Endothelial cell (in vitro differentiated cells): ENCODE measurements at regions not wholly inside any gene's neighbourhood (a gene's known extent, or its start where the extent isn't known, plus 50 kb on each side); places are given as distances from the start of the nearest gene placed in this dataset.
"Not testable (repeated sequence)": the region's sequence is repeated elsewhere in the genome, so short reads cannot be mapped to it uniquely, and the experiment has no call there.

Experiments
- DNase-seq: peaks from one replicate; pipeline ENCODE4 v3.0.0; 2021; ENCODE audit warnings: low spot score
- H3K27ac Mint-ChIP-seq: one replicate; pipeline ENCODE4 v1.8.0; 2021; ENCODE audit warnings: mixed read lengths, inconsistent platforms; ENCODE audit not compliant: unreplicated experiment
- H3K27me3 Mint-ChIP-seq: one replicate; pipeline ENCODE4 v1.8.0; 2021; ENCODE audit warnings: mild to moderate bottlenecking, moderate library complexity, mixed read lengths, inconsistent platforms; ENCODE audit not compliant: unreplicated experiment
- H3K36me3 Mint-ChIP-seq: one replicate; pipeline ENCODE4 v1.8.0; 2021; ENCODE audit warnings: mild to moderate bottlenecking, low read depth, mixed read lengths, inconsistent platforms; ENCODE audit not compliant: unreplicated experiment
- H3K4me1 Mint-ChIP-seq: one replicate; pipeline ENCODE4 v1.8.0; 2021; ENCODE audit warnings: mild to moderate bottlenecking, mixed read lengths, inconsistent platforms; ENCODE audit not compliant: unreplicated experiment
- H3K4me3 Mint-ChIP-seq: one replicate; pipeline ENCODE4 v1.8.0; 2021; ENCODE audit warnings: mild to moderate bottlenecking, mixed read lengths, inconsistent platforms; ENCODE audit not compliant: unreplicated experiment
- H3K9me3 Mint-ChIP-seq: one replicate; pipeline ENCODE4 v1.8.0; 2021; ENCODE audit warnings: mixed read lengths, inconsistent platforms; ENCODE audit not compliant: unreplicated experiment
- CTCF ChIP-seq: fragments of 200-600 bp; sonication (generic); IDR thresholded peaks from one replicate; pipeline ENCODE4 v1.5.0; 2021; ENCODE audit warnings: antibody characterized with exemption; ENCODE audit not compliant: unreplicated experiment

- TF ChIP-seq CTCF, result no peak
- no peak for DNase-seq
- H3K27me3 Mint-ChIP-seq, result no peaks in the 10 kb centered on the region
- no peaks in the 10 kb centered on the region for H3K9me3 Mint-ChIP-seq
- no peak overlapping the region for H3K4me3 Mint-ChIP-seq
- no peak overlapping the region for H3K27ac Mint-ChIP-seq
- no peaks in the 10 kb centered on the region for H3K4me1 Mint-ChIP-seq
- no peaks in the 10 kb centered on the region for H3K36me3 Mint-ChIP-seq
Observed at GRCh38 chr12:107513636-107514400, 171.8 kb upstream of the PWP1 start.

GRCh38 chr12:107514887-107515445 is 170.6 kb upstream of the PWP1 start:
- Mint-ChIP-seq H3K27me3 (no peaks in the 10 kb centered on the region), H3K36me3 (no peaks in the 10 kb centered on the region), H3K9me3 (no peaks in the 10 kb centered on the region), H3K27ac (no peak overlapping the region), H3K4me1 (no peaks in the 10 kb centered on the region), H3K4me3 (no peak overlapping the region)
- DNase-seq, result no peak
- TF ChIP-seq CTCF, result no peak

- no peak overlapping the region for H3K4me3 Mint-ChIP-seq
- no peaks in the 10 kb centered on the region for H3K36me3 Mint-ChIP-seq
- H3K27me3 Mint-ChIP-seq, result no peaks in the 10 kb centered on the region
- no peaks in the 10 kb centered on the region for H3K4me1 Mint-ChIP-seq
- no peaks in the 10 kb centered on the region for H3K9me3 Mint-ChIP-seq
- DNase-seq, result no peak
- no peak for TF ChIP-seq CTCF
- no peak overlapping the region for H3K27ac Mint-ChIP-seq
Observed at GRCh38 chr12:107515446-107515958, 170.1 kb upstream of the PWP1 start.

GRCh38 chr12:107517816-107518215 is 167.8 kb upstream of the PWP1 start:
- not testable (repeated sequence) for H3K4me3 Mint-ChIP-seq, H3K4me1 Mint-ChIP-seq, H3K27me3 Mint-ChIP-seq

GRCh38 chr12:107518868-107519267 is 166.7 kb upstream of the PWP1 start:
- Mint-ChIP-seq H3K4me1 (no peaks in the 10 kb centered on the region), H3K27ac (no peak overlapping the region), H3K4me3 (no peak overlapping the region), H3K27me3 (peaks cover 1% of the 10 kb centered on the region), H3K9me3 (no peaks in the 10 kb centered on the region), H3K36me3 (no peaks in the 10 kb centered on the region)
- DNase-seq, result no peak
- TF ChIP-seq CTCF, result no peak

More at GRCh38 chr12:107517816-107518215, 167.8 kb upstream of the PWP1 start:
- not testable (repeated sequence) for DNase-seq, H3K36me3 Mint-ChIP-seq, H3K9me3 Mint-ChIP-seq, H3K27ac Mint-ChIP-seq
